ENCODE measurements at regions not wholly inside any gene's neighbourhood (a gene's known extent, or its start where the extent isn't known, plus 50 kb on each side); places are given as distances from the start of the nearest gene placed in this dataset.
A peak's percentile ranks its signal among the peaks of the same experiment; 100 is the strongest.
"Not testable (repeated sequence)": the region's sequence is repeated elsewhere in the genome, so short reads cannot be mapped to it uniquely, and the experiment has no call there.

DNA sequence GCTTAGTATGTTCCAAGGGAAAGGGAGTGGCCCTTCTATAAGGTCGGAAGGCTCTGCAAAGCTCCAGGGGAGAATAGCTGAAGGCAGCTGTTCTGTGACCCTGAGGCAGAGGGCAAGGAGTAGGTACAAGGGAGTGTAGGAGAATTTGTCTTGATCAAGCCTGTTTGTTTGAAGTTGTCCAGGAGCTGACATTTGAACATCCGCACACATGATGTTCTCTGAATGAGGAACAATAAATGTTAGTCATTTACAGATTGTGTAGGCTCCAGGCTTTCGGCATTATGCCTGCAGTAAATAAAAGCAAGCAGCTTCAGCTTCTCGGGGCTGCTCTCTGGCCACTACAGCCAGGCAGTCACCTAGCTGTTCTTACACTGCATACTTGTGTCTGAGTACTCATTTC, 52.7 kb downstream of the CTAGE6 start:
- not testable (repeated sequence) for H3K9me3 Mint-ChIP-seq; H3K4me1 Mint-ChIP-seq; ATAC-seq (replicated peaks); H3K27ac Mint-ChIP-seq; H3K4me3 Mint-ChIP-seq; H3K27me3 Mint-ChIP-seq; H3K36me3 Mint-ChIP-seq (ENCODE audit: low read depth)

DNA sequence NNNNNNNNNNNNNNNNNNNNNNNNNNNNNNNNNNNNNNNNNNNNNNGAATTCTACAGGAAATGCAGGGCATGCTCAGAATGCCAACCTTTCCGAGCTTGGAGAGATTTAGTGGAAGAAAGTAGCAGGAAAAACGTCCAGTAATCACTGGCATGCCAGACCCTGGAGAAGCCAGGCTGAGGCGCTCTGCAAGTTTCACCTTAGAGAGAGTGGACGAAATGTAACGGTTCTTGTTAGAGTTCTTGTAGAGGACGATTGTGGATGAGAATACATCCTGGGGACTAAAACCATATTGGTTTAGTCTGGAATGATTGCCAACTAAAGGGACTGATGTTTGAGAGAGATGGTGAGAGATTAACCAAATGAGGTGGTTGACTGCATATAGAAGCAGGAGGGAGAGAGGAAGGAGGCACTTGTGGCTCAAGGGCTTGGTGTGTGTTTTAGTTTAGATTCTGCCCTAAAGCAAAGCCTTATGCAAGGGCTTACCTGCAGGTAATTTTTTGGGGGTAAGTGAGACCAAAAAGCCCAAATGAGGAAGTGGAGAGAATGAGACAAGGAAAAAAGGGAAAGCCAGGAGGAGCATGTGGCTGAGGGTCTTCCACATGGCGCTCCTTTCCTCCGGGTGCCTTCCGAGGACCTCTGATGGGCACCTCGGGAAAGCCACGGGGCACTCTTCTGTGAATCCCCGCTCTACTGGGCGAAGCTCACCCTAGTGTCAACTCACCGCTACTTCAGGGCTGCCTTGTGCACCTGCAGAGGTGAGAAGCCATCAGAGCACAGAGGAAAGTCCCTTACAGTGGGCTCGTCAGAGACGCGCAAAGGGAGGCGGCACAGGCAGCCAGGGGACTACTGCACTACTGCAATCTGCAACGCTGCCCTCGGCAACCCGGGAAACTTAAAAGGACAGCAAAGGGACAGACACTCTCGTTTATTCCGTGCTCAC, 56.5 kb downstream of the CTAGE6 start:
- not testable (repeated sequence) for H3K27me3 Mint-ChIP-seq; H3K36me3 Mint-ChIP-seq (ENCODE audit: low read depth); H3K4me1 Mint-ChIP-seq; H3K4me3 Mint-ChIP-seq; H3K9me3 Mint-ChIP-seq; H3K27ac Mint-ChIP-seq
- ATAC-seq (replicated peaks) = peak; percentile 98

All from activated T-helper 17 cell treated with anti-CD3 and anti-CD28 coated beads, Interleukin-2, amount 50 U/mL, for 72 hours (primary cell).